ENCODE measurements at regions not wholly inside any gene's neighbourhood (a gene's known extent, or its start where the extent isn't known, plus 50 kb on each side); places are given as distances from the start of the nearest gene placed in this dataset.

- TF ChIP-seq CTCF (conservative IDR thresholded peaks at IDR 0.05; ENCODE audit: low read length) = peak; percentile 37; the same call in 1 of the 2 replicates
- no peak for TF ChIP-seq EZH2phosphoT487 (IDR thresholded peaks at IDR 0.05; ENCODE audit: borderline replicate concordance, low read depth, low read length)
These were observed 66.4 kb upstream of the TTC34 start for GRCh38 chr1:2867861-2868260.
